ENCODE measurements at regions not wholly inside any gene's neighbourhood (a gene's known extent, or its start where the extent isn't known, plus 50 kb on each side); places are given as distances from the start of the nearest gene placed in this dataset.

- DNase-seq (ENCODE audit: low spot score): no peak
Measured at GRCh38 chr22:49142891-49143290, 684.8 kb downstream of the BRD1 start.

GRCh38 chr22:49142296-49142695, 685.4 kb downstream of the BRD1 start:
- DNase-seq (ENCODE audit: low spot score): no peak
- H3K36me3 ChIP-seq (ENCODE audit: low read depth): no peaks in the 10 kb centered on the region
- no peak for ATAC-seq (ENCODE audit: low read depth)
- no peak overlapping the region for H3K4me3 ChIP-seq (ENCODE audit: severe bottlenecking)
- H3K27ac ChIP-seq (ENCODE audit: poor library complexity, severe bottlenecking): no peak overlapping the region
- no peaks in the 10 kb centered on the region for H3K4me1 ChIP-seq (ENCODE audit: insufficient read depth, poor library complexity, severe bottlenecking)
- no peaks in the 10 kb centered on the region for H3K27me3 ChIP-seq (ENCODE audit: insufficient read depth, poor library complexity, severe bottlenecking)
- no peak for TF ChIP-seq CTCF (IDR thresholded peaks at IDR 0.05; ENCODE audit: poor library complexity, severe bottlenecking)
- H3K9me3 ChIP-seq (ENCODE audit: severe bottlenecking): no peaks in the 10 kb centered on the region

More at GRCh38 chr22:49142891-49143290, 684.8 kb downstream of the BRD1 start:
- no peaks in the 10 kb centered on the region for H3K4me1 ChIP-seq (ENCODE audit: insufficient read depth, poor library complexity, severe bottlenecking)
- TF ChIP-seq CTCF (IDR thresholded peaks at IDR 0.05; ENCODE audit: poor library complexity, severe bottlenecking): no peak
- H3K4me3 ChIP-seq (ENCODE audit: severe bottlenecking): no peak overlapping the region
- no peaks in the 10 kb centered on the region for H3K27me3 ChIP-seq (ENCODE audit: insufficient read depth, poor library complexity, severe bottlenecking)
- ATAC-seq (ENCODE audit: low read depth): no peak
- H3K9me3 ChIP-seq (ENCODE audit: severe bottlenecking): no peaks in the 10 kb centered on the region
- H3K27ac ChIP-seq (ENCODE audit: poor library complexity, severe bottlenecking): no peak overlapping the region
- H3K36me3 ChIP-seq (ENCODE audit: low read depth): no peaks in the 10 kb centered on the region

- H3K4me1 ChIP-seq (ENCODE audit: insufficient read depth, poor library complexity, severe bottlenecking): no peaks in the 10 kb centered on the region
- no peak overlapping the region for H3K4me3 ChIP-seq (ENCODE audit: severe bottlenecking)
- H3K27me3 ChIP-seq (ENCODE audit: insufficient read depth, poor library complexity, severe bottlenecking): no peaks in the 10 kb centered on the region
- no peaks in the 10 kb centered on the region for H3K36me3 ChIP-seq (ENCODE audit: low read depth)
- no peaks in the 10 kb centered on the region for H3K9me3 ChIP-seq (ENCODE audit: severe bottlenecking)
- ATAC-seq (ENCODE audit: low read depth) (no peak), DNase-seq (ENCODE audit: low spot score) (no peak)
- no peak for TF ChIP-seq CTCF (IDR thresholded peaks at IDR 0.05; ENCODE audit: poor library complexity, severe bottlenecking)
- H3K27ac ChIP-seq (ENCODE audit: poor library complexity, severe bottlenecking): no peak overlapping the region
Measured at GRCh38 chr22:49141761-49142160, 685.9 kb downstream of the BRD1 start.

GRCh38 chr22:49140911-49141665, 686.6 kb downstream of the BRD1 start:
- TF ChIP-seq CTCF (IDR thresholded peaks at IDR 0.05; ENCODE audit: poor library complexity, severe bottlenecking): no peak
- Histone ChIP-seq H3K27ac (ENCODE audit: poor library complexity, severe bottlenecking) (no peak overlapping the region), H3K4me3 (ENCODE audit: severe bottlenecking) (no peak overlapping the region), H3K4me1 (ENCODE audit: insufficient read depth, poor library complexity, severe bottlenecking) (no peaks in the 10 kb centered on the region), H3K9me3 (ENCODE audit: severe bottlenecking) (no peaks in the 10 kb centered on the region), H3K27me3 (ENCODE audit: insufficient read depth, poor library complexity, severe bottlenecking) (no peaks in the 10 kb centered on the region), H3K36me3 (ENCODE audit: low read depth) (no peaks in the 10 kb centered on the region)
- DNase-seq (ENCODE audit: low spot score) (no peak), ATAC-seq (ENCODE audit: low read depth) (no peak)

- H3K9me3 ChIP-seq (ENCODE audit: severe bottlenecking): no peaks in the 10 kb centered on the region
- ATAC-seq (ENCODE audit: low read depth) (no peak), DNase-seq (ENCODE audit: low spot score) (no peak)
- H3K36me3 ChIP-seq (ENCODE audit: low read depth): no peaks in the 10 kb centered on the region
- H3K4me1 ChIP-seq (ENCODE audit: insufficient read depth, poor library complexity, severe bottlenecking): no peaks in the 10 kb centered on the region
- no peak overlapping the region for H3K27ac ChIP-seq (ENCODE audit: poor library complexity, severe bottlenecking)
- TF ChIP-seq CTCF (IDR thresholded peaks at IDR 0.05; ENCODE audit: poor library complexity, severe bottlenecking): no peak
- no peaks in the 10 kb centered on the region for H3K27me3 ChIP-seq (ENCODE audit: insufficient read depth, poor library complexity, severe bottlenecking)
- no peak overlapping the region for H3K4me3 ChIP-seq (ENCODE audit: severe bottlenecking)
Measured at GRCh38 chr22:49139492-49140151, 688.1 kb downstream of the BRD1 start.
